ENCODE measurements at regions not wholly inside any gene's neighbourhood (a gene's known extent, or its start where the extent isn't known, plus 50 kb on each side); places are given as distances from the start of the nearest gene placed in this dataset.

- Histone ChIP-seq H3K79me1 (ENCODE audit: insufficient read depth, low read depth, low read length, poor library complexity, severe bottlenecking) (no peaks in the 10 kb centered on the region), H2AK5ac (ENCODE audit: insufficient read length, low read length) (no peak overlapping the region), H3K27me3 (ENCODE audit: insufficient read depth, low read length) (no peaks in the 10 kb centered on the region), H4K8ac (replicated peaks; ENCODE audit: insufficient read length, low read depth, low read length) (no peak overlapping the region), H2BK20ac (ENCODE audit: low read depth, low read length, poor library complexity, severe bottlenecking) (no peak overlapping the region), H3K9me3 (ENCODE audit: control insufficient read depth, low read depth, low read length) (no peaks in the 10 kb centered on the region), H3K23ac (ENCODE audit: insufficient read length, low read depth, low read length) (no peak overlapping the region), H3K4ac (ENCODE audit: low read depth, low read length) (no peak overlapping the region), H3K4me1 (ENCODE audit: insufficient read depth, low read length) (peaks cover 8% of the 10 kb centered on the region; the same call in 1 of the 2 replicates), H3K14ac (ENCODE audit: insufficient read depth, low read length) (peak overlapping the region; percentile 67; the same call in 1 of the 2 replicates), H4K91ac (ENCODE audit: insufficient read length, low read depth, low read length) (no peak overlapping the region), H3K18ac (ENCODE audit: insufficient read length, low read depth, low read length) (peak overlapping the region; percentile 56), H2BK5ac (ENCODE audit: insufficient read length, low read length) (no peak overlapping the region), H2BK12ac (ENCODE audit: insufficient read length, low read depth, low read length) (no peak overlapping the region), H2AFZ (ENCODE audit: low read length) (peak overlapping the region; percentile 34), H3K79me2 (ENCODE audit: insufficient read depth, low read length) (no peaks in the 10 kb centered on the region), H3K4me2 (ENCODE audit: insufficient read depth, insufficient read length, low read length) (peak overlapping the region; percentile 82), H3K27ac (ENCODE audit: insufficient read length, low read depth, low read length) (peak overlapping the region; percentile 41), H3T11ph (ENCODE audit: low read length) (no peak overlapping the region), H3K9ac (ENCODE audit: extremely low read depth, insufficient read length, low read length) (peak overlapping the region; percentile 57), H2BK15ac (ENCODE audit: low read depth, low read length) (no peak overlapping the region), H4K5ac (ENCODE audit: insufficient read length, low read depth, low read length) (no peak overlapping the region), H3K56ac (ENCODE audit: insufficient read length, low read depth, low read length) (no peak overlapping the region), H3K23me2 (ENCODE audit: insufficient read length, low read depth, low read length, poor library complexity, severe bottlenecking) (peaks cover 8% of the 10 kb centered on the region), H4K20me1 (ENCODE audit: control insufficient read depth, insufficient read depth, insufficient read length) (no peaks in the 10 kb centered on the region), H2BK120ac (ENCODE audit: low read depth, low read length, poor library complexity, severe bottlenecking) (no peak overlapping the region)
- Mint-ChIP-seq H3K4me3 (peak overlapping the region; percentile 64 to 77), H3K27ac (peak overlapping the region; percentile 46 to 96 (median 81); a peak in 4 of 7 replicates), H3K4me1 (peaks cover 26 to 29% of the 10 kb centered on the region in 2 experiments), H3K9me3 (peaks cover 17 to 19% of the 10 kb centered on the region in 2 experiments), H3K36me3 (ENCODE audit: insufficient read depth in 1 of 3, low read depth in 3 of 3) (peaks cover 10 to 20% (median 14%) of the 10 kb centered on the region in 3 experiments), H3K27me3 (ENCODE audit: low read depth) (peaks cover 36% of the 10 kb centered on the region)
- DNase-seq = peak; percentile 44
- no CpG with 5 or more reads among the region's 46 CpGs for WGBS (ENCODE audit: extremely low coverage, insufficient read length, low lambda C conversion rate)
- no peak for TF ChIP-seq CTCF (conservative IDR thresholded peaks at IDR 0.05)
Observed at GRCh38 chr1:38476111-38476849, 383.3 kb downstream of the RRAGC start.

Data from H9 (cell line).